HS-5 (cell line): ENCODE measurements at regions not wholly inside any gene's neighbourhood (a gene's known extent, or its start where the extent isn't known, plus 50 kb on each side); places are given as distances from the start of the nearest gene placed in this dataset.
"Not testable (repeated sequence)": the region's sequence is repeated elsewhere in the genome, so short reads cannot be mapped to it uniquely, and the experiment has no call there.

ENCODE experiments used
- DNase-seq: peaks from one replicate; pipeline ENCODE4 v3.0.0-alpha.2; 2012; ENCODE audit warnings: low read depth

GRCh38 chr16:29355339-29356059, 51.0 kb downstream of the NPIPB11 start:
- not testable (repeated sequence) for DNase-seq

GRCh38 chr16:29354449-29354848, 52.1 kb downstream of the NPIPB11 start:
- DNase-seq: not testable (repeated sequence)

- DNase-seq: not testable (repeated sequence)
Measured at GRCh38 chr16:29352617-29352999, 53.9 kb downstream of the NPIPB11 start.

GRCh38 chr16:29351970-29352616, 54.4 kb downstream of the NPIPB11 start:
- DNase-seq: not testable (repeated sequence)

- DNase-seq: not testable (repeated sequence)
Measured at GRCh38 chr16:29351271-29351969, 55.1 kb downstream of the NPIPB11 start.

- DNase-seq: peak; percentile 68
Measured at GRCh38 chr16:29349966-29350365, 56.5 kb downstream of the NPIPB11 start.

- not testable (repeated sequence) for DNase-seq
Measured at GRCh38 chr16:29348748-29349147, 57.8 kb downstream of the NPIPB11 start.

- not testable (repeated sequence) for DNase-seq
Measured at GRCh38 chr16:29348123-29348690, 58.3 kb downstream of the NPIPB11 start.

GRCh38 chr16:29346796-29347580, 59.5 kb downstream of the NPIPB11 start:
- not testable (repeated sequence) for DNase-seq

GRCh38 chr16:29346203-29346602, 60.3 kb downstream of the NPIPB11 start:
- DNase-seq: not testable (repeated sequence)

- DNase-seq: not testable (repeated sequence)
Measured at GRCh38 chr16:29342937-29343336, 63.6 kb downstream of the NPIPB11 start.

GRCh38 chr16:29340779-29341438, 65.6 kb downstream of the NPIPB11 start:
- not testable (repeated sequence) for DNase-seq

GRCh38 chr16:29340235-29340634, 66.3 kb downstream of the NPIPB11 start:
- DNase-seq: not testable (repeated sequence)

- not testable (repeated sequence) for DNase-seq
Measured at GRCh38 chr16:29338821-29339700, 67.5 kb downstream of the NPIPB11 start.

GRCh38 chr16:29337385-29337901, 69.1 kb downstream of the NPIPB11 start:
- not testable (repeated sequence) for DNase-seq

- not testable (repeated sequence) for DNase-seq
Measured at GRCh38 chr16:29335549-29335846, 71.0 kb downstream of the NPIPB11 start.

- not testable (repeated sequence) for DNase-seq
Measured at GRCh38 chr16:29334776-29335548, 71.5 kb downstream of the NPIPB11 start.

- DNase-seq: not testable (repeated sequence)
Measured at GRCh38 chr16:29333492-29334097, 72.9 kb downstream of the NPIPB11 start.

- DNase-seq: not testable (repeated sequence)
Measured at GRCh38 chr16:29330623-29331022, 75.9 kb downstream of the NPIPB11 start.
